Osteoblast (primary cell): ENCODE measurements at regions not wholly inside any gene's neighbourhood (a gene's known extent, or its start where the extent isn't known, plus 50 kb on each side); places are given as distances from the start of the nearest gene placed in this dataset.

Experiments used
- DNase-seq: peaks from one replicate; pipeline ENCODE4 v3.0.0; 2011; ENCODE audit warnings: low spot score, mixed read lengths; ENCODE audit not compliant: insufficient read length; ENCODE audit errors: missing footprints
- H2AFZ ChIP-seq: 2 replicates; pipeline ENCODE4 v1.6.0; 2011; ENCODE audit warnings: mild to moderate bottlenecking, low read length
- H3K27ac ChIP-seq: 2 replicates; pipeline ENCODE4 v1.5.1; 2011; ENCODE audit warnings: mild to moderate bottlenecking, low read depth, low read length, moderate library complexity
- H3K27me3 ChIP-seq: 2 replicates; pipeline ENCODE4 v1.6.0; 2012; ENCODE audit warnings: mild to moderate bottlenecking, control low read depth, inconsistent platforms, low read length, moderate library complexity; ENCODE audit not compliant: insufficient read depth
- H3K36me3 ChIP-seq: 2 replicates; pipeline ENCODE4 v1.5.1; 2011; ENCODE audit warnings: mild to moderate bottlenecking, low read length, control low read depth, moderate library complexity; ENCODE audit not compliant: insufficient read depth
- H3K4me1 ChIP-seq: 2 replicates; pipeline ENCODE4 v1.5.1; 2011; ENCODE audit warnings: mild to moderate bottlenecking, low read length, control low read depth, moderate library complexity; ENCODE audit not compliant: insufficient read depth
- H3K4me2 ChIP-seq: 2 replicates; pipeline ENCODE4 v1.6.0; 2011; ENCODE audit warnings: mild to moderate bottlenecking, low read length; ENCODE audit not compliant: insufficient read depth
- H3K4me3 ChIP-seq: fragments of 200-600 bp; sonication (generic); 3 replicates; pipeline ENCODE4 v1.5.1; 2012; ENCODE audit warnings: mild to moderate bottlenecking, low read length, inconsistent platforms; ENCODE audit not compliant: insufficient read depth
- H3K79me2 ChIP-seq: 2 replicates; pipeline ENCODE4 v1.6.0; 2012; ENCODE audit warnings: mild to moderate bottlenecking, low read length, control low read depth, inconsistent platforms; ENCODE audit not compliant: insufficient read depth
- H3K9me3 ChIP-seq: 2 replicates; pipeline ENCODE4 v1.5.1; 2011; ENCODE audit warnings: low read depth, low read length, control low read depth
- H4K20me1 ChIP-seq: 2 replicates; pipeline ENCODE4 v1.6.0; 2012; ENCODE audit warnings: mild to moderate bottlenecking, low read length, control low read depth; ENCODE audit not compliant: insufficient read depth
- CTCF ChIP-seq: IDR thresholded peaks from 2 replicates; pipeline ENCODE4 v1.5.1; 2011; ENCODE audit warnings: mild to moderate bottlenecking, low read depth, low read length, moderate library complexity; ENCODE audit errors: extremely low read depth

GRCh38 chr5:174189654-174190541, 144.4 kb downstream of the NSG2 start:
- Histone ChIP-seq H3K27me3 (no peaks in the 10 kb centered on the region), H3K27ac (no peak overlapping the region), H4K20me1 (no peaks in the 10 kb centered on the region), H3K4me2 (no peak overlapping the region), H2AFZ (no peak overlapping the region), H3K4me3 (no peak overlapping the region), H3K9me3 (no peaks in the 10 kb centered on the region), H3K4me1 (no peaks in the 10 kb centered on the region), H3K79me2 (no peaks in the 10 kb centered on the region), H3K36me3 (no peaks in the 10 kb centered on the region)
- DNase-seq = no peak
- no peak for TF ChIP-seq CTCF

DNA sequence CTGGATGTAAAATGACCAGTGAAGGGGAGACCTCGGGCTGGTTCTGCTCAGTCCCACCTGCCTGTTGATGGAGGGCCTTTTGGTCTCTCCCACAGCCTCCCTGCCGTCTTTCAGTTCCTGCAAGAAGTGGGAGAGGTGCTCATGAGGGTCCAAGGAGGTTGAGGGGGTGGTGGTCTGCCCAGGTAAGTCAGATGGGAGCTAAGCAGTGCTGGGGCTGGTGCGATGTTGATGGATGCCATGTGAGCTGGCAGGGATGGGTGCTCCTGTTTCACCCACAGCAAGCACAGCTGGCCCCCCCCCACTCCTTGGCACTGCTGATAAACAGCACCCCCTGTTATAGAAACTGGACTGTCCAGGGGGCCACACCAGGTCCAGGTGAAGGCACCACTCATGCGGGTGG, 145.6 kb downstream of the NSG2 start:
- Histone ChIP-seq H3K27ac (no peak overlapping the region), H4K20me1 (no peaks in the 10 kb centered on the region), H3K79me2 (no peaks in the 10 kb centered on the region), H3K4me3 (no peak overlapping the region), H3K4me2 (no peak overlapping the region), H3K9me3 (no peaks in the 10 kb centered on the region), H3K27me3 (no peaks in the 10 kb centered on the region), H3K36me3 (no peaks in the 10 kb centered on the region), H2AFZ (no peak overlapping the region), H3K4me1 (no peaks in the 10 kb centered on the region)
- TF ChIP-seq CTCF = no peak
- no peak for DNase-seq

GRCh38 chr5:174191850-174192655, 146.5 kb downstream of the NSG2 start:
- H3K36me3 ChIP-seq = no peaks in the 10 kb centered on the region
- no peaks in the 10 kb centered on the region for H4K20me1 ChIP-seq
- no peak for TF ChIP-seq CTCF
- no peak for DNase-seq
- H2AFZ ChIP-seq = no peak overlapping the region
- no peaks in the 10 kb centered on the region for H3K27me3 ChIP-seq
- no peaks in the 10 kb centered on the region for H3K4me1 ChIP-seq
- H3K4me2 ChIP-seq = no peak overlapping the region
- no peaks in the 10 kb centered on the region for H3K9me3 ChIP-seq
- no peak overlapping the region for H3K27ac ChIP-seq
- H3K4me3 ChIP-seq = no peak overlapping the region
- no peaks in the 10 kb centered on the region for H3K79me2 ChIP-seq

GRCh38 chr5:174192901-174193300, 147.4 kb downstream of the NSG2 start:
- DNase-seq = no peak
- no peaks in the 10 kb centered on the region for H3K27me3 ChIP-seq

More at GRCh38 chr5:174192901-174193300, 147.4 kb downstream of the NSG2 start:
- no peak for TF ChIP-seq CTCF
- Histone ChIP-seq H3K36me3 (no peaks in the 10 kb centered on the region), H3K79me2 (no peaks in the 10 kb centered on the region), H3K4me2 (no peak overlapping the region), H4K20me1 (no peaks in the 10 kb centered on the region), H3K4me1 (no peaks in the 10 kb centered on the region), H3K27ac (no peak overlapping the region), H3K4me3 (no peak overlapping the region), H3K9me3 (no peaks in the 10 kb centered on the region), H2AFZ (no peak overlapping the region)
